GM21381 (cell line): ENCODE measurements at regions not wholly inside any gene's neighbourhood (a gene's known extent, or its start where the extent isn't known, plus 50 kb on each side); places are given as distances from the start of the nearest gene placed in this dataset.

Experiments
- ATAC-seq: cut with Tn5 transposase; IDR thresholded peaks from one replicate; pipeline ENCODE4 v1.9.1; 2021; ENCODE audit warnings: mild to moderate bottlenecking, moderate library complexity; ENCODE audit not compliant: unreplicated experiment

GRCh38 chr13:85497652-85498051, 301.6 kb downstream of the SLITRK6 start:
- no peak for ATAC-seq

- no peak for ATAC-seq
Observed at GRCh38 chr13:85492283-85492682, 306.9 kb downstream of the SLITRK6 start.

GRCh38 chr13:85486663-85487062, 312.6 kb downstream of the SLITRK6 start:
- no peak for ATAC-seq

GRCh38 chr13:85473144-85473543, 326.1 kb downstream of the SLITRK6 start:
- no peak for ATAC-seq

GRCh38 chr13:85469320-85469719, 329.9 kb downstream of the SLITRK6 start:
- ATAC-seq, result no peak

- no peak for ATAC-seq
Observed at GRCh38 chr13:85462792-85463425, 336.3 kb downstream of the SLITRK6 start.

- ATAC-seq, result no peak
Observed at GRCh38 chr13:85461621-85462020, 337.6 kb downstream of the SLITRK6 start.

GRCh38 chr13:85445534-85445933, 353.7 kb downstream of the SLITRK6 start:
- ATAC-seq, result no peak

- no peak for ATAC-seq
Observed at GRCh38 chr13:85441975-85442374, 357.2 kb downstream of the SLITRK6 start.

- no peak for ATAC-seq
Observed at GRCh38 chr13:85441364-85441763, 357.9 kb downstream of the SLITRK6 start.

- no peak for ATAC-seq
Observed at GRCh38 chr13:85436029-85436428, 363.2 kb downstream of the SLITRK6 start.

- no peak for ATAC-seq
Observed at GRCh38 chr13:85434927-85435326, 364.3 kb downstream of the SLITRK6 start.

GRCh38 chr13:85432881-85433280, 366.3 kb downstream of the SLITRK6 start:
- ATAC-seq, result no peak

- ATAC-seq, result no peak
Observed at GRCh38 chr13:85431720-85432119, 367.5 kb downstream of the SLITRK6 start.

- no peak for ATAC-seq
Observed at GRCh38 chr13:85430216-85430794, 368.9 kb downstream of the SLITRK6 start.

- ATAC-seq, result no peak
Observed at GRCh38 chr13:85427416-85427815, 371.8 kb downstream of the SLITRK6 start.

- no peak for ATAC-seq
Observed at GRCh38 chr13:85420136-85420535, 379.1 kb downstream of the SLITRK6 start.

GRCh38 chr13:85419611-85420010, 379.6 kb downstream of the SLITRK6 start:
- ATAC-seq, result no peak

GRCh38 chr13:85417807-85418206, 381.4 kb downstream of the SLITRK6 start:
- ATAC-seq, result no peak

- no peak for ATAC-seq
Observed at GRCh38 chr13:85413664-85414063, 385.6 kb downstream of the SLITRK6 start.

GRCh38 chr13:85412448-85412847, 386.8 kb downstream of the SLITRK6 start:
- ATAC-seq, result no peak

- ATAC-seq, result no peak
Observed at GRCh38 chr13:85411591-85411990, 387.6 kb downstream of the SLITRK6 start.

GRCh38 chr13:85408415-85408814, 390.8 kb downstream of the SLITRK6 start:
- no peak for ATAC-seq
